HepG2 (cell line): ENCODE measurements at regions not wholly inside any gene's neighbourhood (a gene's known extent, or its start where the extent isn't known, plus 50 kb on each side); places are given as distances from the start of the nearest gene placed in this dataset.

Source experiments
- CREB1 ChIP-seq, 2 experiments: fragments of 450-650 bp in 1 of 2; IDR thresholded peaks; 2 replicates each; pipeline ENCODE4 v1.6.1; 2016 to 2017; ENCODE audit warnings: control low read depth in 1 of 2, mild to moderate bottlenecking in 1 of 2, missing compliant biosample characterization in 1 of 2, missing genetic modification characterization in 1 of 2
- CREBL2 ChIP-seq: sonication (generic); formaldehyde crosslinking; IDR thresholded peaks from 2 replicates; pipeline ENCODE4 v1.8.1; 2023; ENCODE audit warnings: missing genetic modification reagents, mild to moderate bottlenecking, borderline replicate concordance
- CTCF ChIP-seq: sonication (generic); formaldehyde crosslinking; IDR thresholded peaks from 2 replicates; pipeline ENCODE4 v1.5.0; 2020; ENCODE audit warnings: mild to moderate bottlenecking, missing genetic modification reagents, moderate library complexity
- MEIS2 ChIP-seq: sonication (generic); formaldehyde crosslinking; IDR thresholded peaks from 2 replicates; pipeline ENCODE4 v1.9.0; 2021; ENCODE audit warnings: mild to moderate bottlenecking, missing genetic modification reagents
- NCOR1 ChIP-seq: fragments of 200-600 bp; sonication (generic); IDR thresholded peaks from 2 replicates; pipeline ENCODE4 v1.7.0; 2017; ENCODE audit warnings: antibody characterized with exemption, low read length, borderline replicate concordance
- NPAS2 ChIP-seq: sonication (generic); formaldehyde crosslinking; IDR thresholded peaks from 2 replicates; pipeline ENCODE4 v1.8.0; 2022; ENCODE audit warnings: mild to moderate bottlenecking, missing genetic modification reagents, borderline replicate concordance
- SIN3A ChIP-seq: IDR thresholded peaks from 2 replicates; pipeline ENCODE4 v1.6.1; 2011; ENCODE audit warnings: low read depth, mild to moderate bottlenecking, control low read depth, low read length, borderline replicate concordance
- SP1 ChIP-seq, 2 experiments: fragments of 450-650 bp in 1 of 2; sonication (generic) in 1 of 2; formaldehyde crosslinking in 1 of 2; IDR thresholded peaks; 2 replicates each; pipeline versions ENCODE4 v1.4.0 to v1.6.1; 2016 to 2020; ENCODE audit warnings: missing genetic modification reagents in 1 of 2
- ZKSCAN1 ChIP-seq: fragments of 150-350 bp; IDR thresholded peaks from 2 replicates; pipeline ENCODE4 v1.6.1; 2014; ENCODE audit warnings: low read length
- ZNF138 ChIP-seq: sonication (generic); formaldehyde crosslinking; IDR thresholded peaks from 2 replicates; pipeline ENCODE4 v1.5.0; 2020; ENCODE audit warnings: mild to moderate bottlenecking, low read depth, missing genetic modification reagents
- ZNF274 ChIP-seq: sonication (generic); formaldehyde crosslinking; IDR thresholded peaks from 2 replicates; pipeline ENCODE4 v1.5.1; 2020; ENCODE audit warnings: mild to moderate bottlenecking, missing genetic modification reagents
- ZNF772 ChIP-seq: sonication (generic); formaldehyde crosslinking; IDR thresholded peaks from 2 replicates; pipeline ENCODE4 v1.5.0; 2020; ENCODE audit warnings: mild to moderate bottlenecking, missing genetic modification reagents
- ZNF792 ChIP-seq: IDR thresholded peaks from 2 replicates; pipeline ENCODE4 v1.6.1; 2016
- ZNF841 ChIP-seq: sonication (generic); formaldehyde crosslinking; IDR thresholded peaks from 2 replicates; pipeline ENCODE4 v1.8.1; 2023; ENCODE audit warnings: missing genetic modification reagents, borderline replicate concordance

- TF ChIP-seq NPAS2 (CRISPR knock-in tag) (no peak), SIN3A (no peak), ZKSCAN1 (no peak), ZNF792 (CRISPR knock-in tag) (no peak), ZNF772 (CRISPR knock-in tag) (no peak), ZNF274 (CRISPR knock-in tag) (no peak), CREB1 (IDR thresholded peaks at IDR 0.05) (no peak), CREB1 (CRISPR knock-in tag; IDR thresholded peaks at IDR 0.05) (no peak), ZNF138 (CRISPR knock-in tag) (no peak), CREBL2 (CRISPR knock-in tag) (no peak), CTCF (CRISPR knock-in tag) (no peak), SP1 (IDR thresholded peaks at IDR 0.05) (no peak), SP1 (CRISPR knock-in tag; IDR thresholded peaks at IDR 0.05) (no peak), NCOR1 (no peak), ZNF841 (CRISPR knock-in tag) (no peak), MEIS2 (no peak)
Measured at GRCh38 chr1:213742992-213743391, 244.8 kb upstream of the PROX1 start.
